ENCODE measurements at regions not wholly inside any gene's neighbourhood (a gene's known extent, or its start where the extent isn't known, plus 50 kb on each side); places are given as distances from the start of the nearest gene placed in this dataset.
A peak's percentile ranks its signal among the peaks of the same experiment; 100 is the strongest.
"Not testable (repeated sequence)": the region's sequence is repeated elsewhere in the genome, so short reads cannot be mapped to it uniquely, and the experiment has no call there.

- no peak for TF ChIP-seq POLR2A (IDR thresholded peaks at IDR 0.05)
- TF ChIP-seq EP300 (IDR thresholded peaks at IDR 0.05), result no peak
- no peak for TF ChIP-seq POLR2AphosphoS5 (IDR thresholded peaks at IDR 0.05)
- TF ChIP-seq CTCF (IDR thresholded peaks at IDR 0.05), result no peak
- H3K27ac ChIP-seq, result peak overlapping the region in 3 of 5 donors; percentile 5 to 42 (median 8)
- H3K9me3 ChIP-seq, result no peaks in the 10 kb centered on the region
- H3K4me1 ChIP-seq, result peaks cover 6 to 11% (median 7%) of the 10 kb centered on the region in 4 donors
- no peaks in the 10 kb centered on the region for H3K27me3 ChIP-seq
- intact Hi-C loops (cut with DNase I; ENCODE audit: low total_unique reads), result no loop called here
- H3K36me3 ChIP-seq, result no peaks in the 10 kb centered on the region
- DNase-seq, result peak in 1 of 2 donors; percentile 46
- 63 to 76% (median 70%) methylated on average over 16 of the region's 16 CpGs for WGBS, 5 donors
- no peak overlapping the region for H3K4me3 ChIP-seq
These were observed 115.3 kb downstream of the ZNF664 start for GRCh38 chr12:124088217-124088907.

GRCh38 chr12:124089181-124089914, 116.3 kb downstream of the ZNF664 start:
- H3K4me3 ChIP-seq; H3K9me3 ChIP-seq; intact Hi-C loops (cut with DNase I; ENCODE audit: low total_unique reads); H3K36me3 ChIP-seq; DNase-seq; H3K27me3 ChIP-seq: not testable (repeated sequence)
- 34 to 88% (median 49%) methylated on average over 7 to 8 of the region's 11 CpGs for WGBS, 5 donors
- Histone ChIP-seq H3K4me1 (peaks cover 6 to 11% (median 7%) of the 10 kb centered on the region in 4 donors), H3K27ac (peak overlapping the region in 4 of 5 donors; percentile 49 to 81 (median 56))

- H3K27ac ChIP-seq, result no peak overlapping the region
- intact Hi-C loops (cut with DNase I; ENCODE audit: low total_unique reads), result no loop called here
- H3K4me3 ChIP-seq, result no peak overlapping the region
- no peaks in the 10 kb centered on the region for H3K9me3 ChIP-seq
- 91 to 96% (median 92%) methylated on average over 3 of the region's 3 CpGs for WGBS, 5 donors
- H3K36me3 ChIP-seq, result no peaks in the 10 kb centered on the region
- H3K27me3 ChIP-seq, result no peaks in the 10 kb centered on the region
- TF ChIP-seq POLR2AphosphoS5 (IDR thresholded peaks at IDR 0.05) (no peak), EP300 (IDR thresholded peaks at IDR 0.05) (no peak), POLR2A (IDR thresholded peaks at IDR 0.05) (no peak), CTCF (IDR thresholded peaks at IDR 0.05) (no peak)
- DNase-seq, result no peak
- H3K4me1 ChIP-seq, result peaks cover 6 to 11% (median 7%) of the 10 kb centered on the region in 4 donors
These were observed 118.8 kb downstream of the ZNF664 start for GRCh38 chr12:124091835-124092234.

- H3K4me3 ChIP-seq; H3K27me3 ChIP-seq; H3K9me3 ChIP-seq; H3K27ac ChIP-seq; DNase-seq; intact Hi-C loops (cut with DNase I; ENCODE audit: low total_unique reads); H3K36me3 ChIP-seq: not testable (repeated sequence)
- H3K4me1 ChIP-seq, result peaks cover 6 to 11% (median 8%) of the 10 kb centered on the region in 4 donors
These were observed 119.5 kb downstream of the ZNF664 start for GRCh38 chr12:124092532-124092931.

GRCh38 chr12:124093297-124093696, 120.3 kb downstream of the ZNF664 start:
- Histone ChIP-seq H3K4me1 (peaks cover 6 to 19% (median 8%) of the 10 kb centered on the region in 4 donors), H3K27ac (no peak overlapping the region), H3K4me3 (no peak overlapping the region), H3K9me3 (no peaks in the 10 kb centered on the region), H3K36me3 (no peaks in the 10 kb centered on the region), H3K27me3 (no peaks in the 10 kb centered on the region)
- intact Hi-C loops (cut with DNase I; ENCODE audit: low total_unique reads), result no loop called here
- DNase-seq, result no peak
- TF ChIP-seq EP300 (IDR thresholded peaks at IDR 0.05) (no peak), POLR2A (IDR thresholded peaks at IDR 0.05) (no peak), CTCF (IDR thresholded peaks at IDR 0.05) (no peak), POLR2AphosphoS5 (IDR thresholded peaks at IDR 0.05) (no peak)
